GM21528 (cell line): ENCODE measurements at regions not wholly inside any gene's neighbourhood (a gene's known extent, or its start where the extent isn't known, plus 50 kb on each side); places are given as distances from the start of the nearest gene placed in this dataset.
"Not testable (repeated sequence)": the region's sequence is repeated elsewhere in the genome, so short reads cannot be mapped to it uniquely, and the experiment has no call there.

Experiments used
- ATAC-seq: cut with Tn5 transposase; IDR thresholded peaks from one replicate; pipeline ENCODE4 v1.9.1; 2021; ENCODE audit warnings: mild to moderate bottlenecking, moderate library complexity; ENCODE audit not compliant: unreplicated experiment, low FRiP score

GRCh38 chr13:83498481-83499190 is 383.6 kb downstream of the SLITRK1 start:
- no peak for ATAC-seq

GRCh38 chr13:83498045-83498444 is 384.2 kb downstream of the SLITRK1 start:
- ATAC-seq = no peak

- ATAC-seq = no peak
Measured at GRCh38 chr13:83496501-83496900, 385.8 kb downstream of the SLITRK1 start.

GRCh38 chr13:83485101-83485500 is 397.2 kb downstream of the SLITRK1 start:
- ATAC-seq = no peak

- no peak for ATAC-seq
Measured at GRCh38 chr13:83471011-83471410, 411.3 kb downstream of the SLITRK1 start.

GRCh38 chr13:83470133-83470797 is 412.0 kb downstream of the SLITRK1 start:
- ATAC-seq = no peak

- ATAC-seq = no peak
Measured at GRCh38 chr13:83453723-83454122, 428.6 kb downstream of the SLITRK1 start.

- ATAC-seq = no peak
Measured at GRCh38 chr13:83453300-83453699, 429.0 kb downstream of the SLITRK1 start.

- ATAC-seq = no peak
Measured at GRCh38 chr13:83452292-83452950, 429.9 kb downstream of the SLITRK1 start.

- ATAC-seq = no peak
Measured at GRCh38 chr13:83450591-83450990, 431.7 kb downstream of the SLITRK1 start.

GRCh38 chr13:83449668-83450395 is 432.4 kb downstream of the SLITRK1 start:
- ATAC-seq = no peak

GRCh38 chr13:83440465-83440864 is 441.8 kb downstream of the SLITRK1 start:
- no peak for ATAC-seq

- ATAC-seq = not testable (repeated sequence)
Measured at GRCh38 chr13:83439464-83439863, 442.8 kb downstream of the SLITRK1 start.

GRCh38 chr13:83423861-83424260 is 458.4 kb downstream of the SLITRK1 start:
- ATAC-seq = no peak

- no peak for ATAC-seq
Measured at GRCh38 chr13:83423381-83423780, 458.9 kb downstream of the SLITRK1 start.

GRCh38 chr13:83414393-83414792 is 467.9 kb downstream of the SLITRK1 start:
- no peak for ATAC-seq

- ATAC-seq = no peak
Measured at GRCh38 chr13:83386609-83387008, 495.7 kb downstream of the SLITRK1 start.

- no peak for ATAC-seq
Measured at GRCh38 chr13:83378908-83379307, 503.4 kb downstream of the SLITRK1 start.

- no peak for ATAC-seq
Measured at GRCh38 chr13:83377491-83377890, 504.8 kb downstream of the SLITRK1 start.

GRCh38 chr13:83372786-83373185 is 509.5 kb downstream of the SLITRK1 start:
- ATAC-seq = no peak

GRCh38 chr13:83365723-83366122 is 516.6 kb downstream of the SLITRK1 start:
- ATAC-seq = no peak
